ENCODE measurements at regions not wholly inside any gene's neighbourhood (a gene's known extent, or its start where the extent isn't known, plus 50 kb on each side); places are given as distances from the start of the nearest gene placed in this dataset.

DNA sequence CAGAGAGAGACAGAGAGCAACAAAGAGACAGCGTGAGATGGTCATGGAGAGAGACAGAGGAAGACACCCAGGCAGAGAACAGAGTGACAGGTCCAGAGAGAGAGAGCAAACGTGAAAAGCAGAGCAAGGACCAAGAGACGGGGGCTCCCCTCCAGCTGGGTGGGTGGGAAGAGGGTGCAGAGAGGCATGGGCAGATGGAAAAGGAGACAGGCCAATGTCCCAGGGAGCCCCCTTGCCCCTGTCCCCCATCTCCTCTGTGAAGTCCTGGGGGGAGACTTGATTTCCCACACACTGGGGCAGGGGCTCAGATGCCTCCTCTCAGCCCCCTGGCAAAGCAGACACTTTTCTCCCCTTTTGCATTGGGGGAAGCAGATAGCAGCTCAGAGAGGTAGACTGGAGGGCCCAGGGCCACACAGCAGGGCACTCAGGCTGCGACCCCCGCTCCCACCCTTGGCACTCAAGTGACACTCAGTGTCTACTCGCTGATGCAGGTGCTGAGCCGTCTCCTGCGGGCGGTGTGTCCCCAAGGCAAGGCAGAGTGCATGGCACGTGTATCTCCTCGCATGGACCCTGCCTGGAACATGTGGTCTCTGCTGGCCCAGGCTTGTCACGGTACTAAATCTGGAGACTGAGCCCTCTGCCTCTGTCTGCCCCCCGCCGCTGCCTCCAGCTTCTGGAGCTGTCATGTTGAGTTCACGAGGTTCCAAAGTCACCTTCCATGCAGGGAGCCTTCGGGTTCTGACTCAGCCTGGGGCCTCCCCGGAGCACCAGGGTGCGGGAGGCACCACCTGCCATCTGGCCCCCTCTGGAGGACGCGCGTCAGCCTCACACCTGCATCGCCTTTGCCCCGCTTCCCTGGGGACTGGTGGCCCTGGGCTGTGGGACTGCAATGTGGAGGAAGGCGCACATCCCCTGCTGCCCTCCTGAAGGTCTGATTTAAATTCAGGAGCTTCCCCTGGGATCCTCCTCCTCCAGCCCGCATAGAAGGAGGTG lies 215.9 kb upstream of the GSE1 start:
- in situ Hi-C loops (cut with HindIII; ENCODE audit: low sequenced_read_pairs) = no loop called here
- no peak overlapping the region for H3K4me3 ChIP-seq (ENCODE audit: low read depth, low read length)
- TF ChIP-seq, protein P1, sequence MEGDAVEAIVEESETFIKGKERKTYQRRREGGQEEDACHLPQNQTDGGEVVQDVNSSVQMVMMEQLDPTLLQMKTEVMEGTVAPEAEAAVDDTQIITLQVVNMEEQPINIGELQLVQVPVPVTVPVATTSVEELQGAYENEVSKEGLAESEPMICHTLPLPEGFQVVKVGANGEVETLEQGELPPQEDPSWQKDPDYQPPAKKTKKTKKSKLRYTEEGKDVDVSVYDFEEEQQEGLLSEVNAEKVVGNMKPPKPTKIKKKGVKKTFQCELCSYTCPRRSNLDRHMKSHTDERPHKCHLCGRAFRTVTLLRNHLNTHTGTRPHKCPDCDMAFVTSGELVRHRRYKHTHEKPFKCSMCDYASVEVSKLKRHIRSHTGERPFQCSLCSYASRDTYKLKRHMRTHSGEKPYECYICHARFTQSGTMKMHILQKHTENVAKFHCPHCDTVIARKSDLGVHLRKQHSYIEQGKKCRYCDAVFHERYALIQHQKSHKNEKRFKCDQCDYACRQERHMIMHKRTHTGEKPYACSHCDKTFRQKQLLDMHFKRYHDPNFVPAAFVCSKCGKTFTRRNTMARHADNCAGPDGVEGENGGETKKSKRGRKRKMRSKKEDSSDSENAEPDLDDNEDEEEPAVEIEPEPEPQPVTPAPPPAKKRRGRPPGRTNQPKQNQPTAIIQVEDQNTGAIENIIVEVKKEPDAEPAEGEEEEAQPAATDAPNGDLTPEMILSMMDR (IDR thresholded peaks at IDR 0.05; ENCODE audit: low read depth, low read length) = peak; percentile 30
- DNase-seq (ENCODE audit: low read depth, low spot score) = no peak

- TF ChIP-seq, protein P1 (IDR thresholded peaks at IDR 0.05; ENCODE audit: low read depth, low read length) = no peak
- H3K4me3 ChIP-seq (ENCODE audit: low read depth, low read length) = no peak overlapping the region
- DNase-seq (ENCODE audit: low read depth, low spot score) = no peak
- in situ Hi-C loops (cut with HindIII; ENCODE audit: low sequenced_read_pairs) = no loop called here
These were observed 215.1 kb upstream of the GSE1 start for GRCh38 chr16:85398050-85398451.

- in situ Hi-C loops (cut with HindIII; ENCODE audit: low sequenced_read_pairs) = no loop called here
- DNase-seq (ENCODE audit: low read depth, low spot score) = no peak
- H3K4me3 ChIP-seq (ENCODE audit: low read depth, low read length) = no peak overlapping the region
- TF ChIP-seq, protein P1 (IDR thresholded peaks at IDR 0.05; ENCODE audit: low read depth, low read length) = no peak
These were observed 214.2 kb upstream of the GSE1 start for GRCh38 chr16:85398688-85399582.

DNA sequence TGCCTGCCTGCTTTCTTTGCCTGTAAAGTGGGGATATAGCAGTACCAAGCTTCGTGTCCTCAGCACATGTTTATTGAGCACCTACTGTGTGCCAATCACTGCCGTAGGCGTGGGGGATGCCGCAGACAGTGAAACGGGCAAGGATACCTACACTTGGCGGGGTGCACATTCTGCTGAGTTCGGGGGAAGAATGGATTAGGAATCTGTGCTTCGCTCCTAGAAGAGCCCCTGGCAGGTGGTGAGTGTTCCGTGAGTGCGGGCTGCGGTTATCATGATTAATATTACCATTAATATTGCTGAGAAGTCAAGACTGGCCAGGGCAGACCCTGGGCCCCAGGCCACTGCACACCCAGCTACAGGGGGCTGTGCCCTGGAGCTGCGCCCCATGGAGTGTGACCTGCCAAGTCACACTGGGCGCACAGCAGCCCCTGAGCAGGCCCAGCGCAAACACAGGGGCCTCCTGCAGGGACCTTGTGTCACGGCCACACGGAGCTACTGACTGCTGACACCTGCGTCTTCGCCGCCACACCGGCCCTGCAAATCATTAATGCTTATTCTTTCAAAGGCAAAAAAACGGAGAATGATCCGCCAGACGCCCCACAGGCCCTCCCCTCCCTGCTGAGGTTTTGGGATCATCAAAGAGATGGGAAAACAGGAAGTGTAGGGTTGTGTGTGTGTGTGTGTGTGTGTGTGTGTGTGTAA lies 213.4 kb upstream of the GSE1 start:
- in situ Hi-C loops (cut with HindIII; ENCODE audit: low sequenced_read_pairs) = no loop called here
- H3K4me3 ChIP-seq (ENCODE audit: low read depth, low read length) = no peak overlapping the region
- TF ChIP-seq, protein P1 (IDR thresholded peaks at IDR 0.05; ENCODE audit: low read depth, low read length) = no peak
- DNase-seq (ENCODE audit: low read depth, low spot score) = no peak

DNA sequence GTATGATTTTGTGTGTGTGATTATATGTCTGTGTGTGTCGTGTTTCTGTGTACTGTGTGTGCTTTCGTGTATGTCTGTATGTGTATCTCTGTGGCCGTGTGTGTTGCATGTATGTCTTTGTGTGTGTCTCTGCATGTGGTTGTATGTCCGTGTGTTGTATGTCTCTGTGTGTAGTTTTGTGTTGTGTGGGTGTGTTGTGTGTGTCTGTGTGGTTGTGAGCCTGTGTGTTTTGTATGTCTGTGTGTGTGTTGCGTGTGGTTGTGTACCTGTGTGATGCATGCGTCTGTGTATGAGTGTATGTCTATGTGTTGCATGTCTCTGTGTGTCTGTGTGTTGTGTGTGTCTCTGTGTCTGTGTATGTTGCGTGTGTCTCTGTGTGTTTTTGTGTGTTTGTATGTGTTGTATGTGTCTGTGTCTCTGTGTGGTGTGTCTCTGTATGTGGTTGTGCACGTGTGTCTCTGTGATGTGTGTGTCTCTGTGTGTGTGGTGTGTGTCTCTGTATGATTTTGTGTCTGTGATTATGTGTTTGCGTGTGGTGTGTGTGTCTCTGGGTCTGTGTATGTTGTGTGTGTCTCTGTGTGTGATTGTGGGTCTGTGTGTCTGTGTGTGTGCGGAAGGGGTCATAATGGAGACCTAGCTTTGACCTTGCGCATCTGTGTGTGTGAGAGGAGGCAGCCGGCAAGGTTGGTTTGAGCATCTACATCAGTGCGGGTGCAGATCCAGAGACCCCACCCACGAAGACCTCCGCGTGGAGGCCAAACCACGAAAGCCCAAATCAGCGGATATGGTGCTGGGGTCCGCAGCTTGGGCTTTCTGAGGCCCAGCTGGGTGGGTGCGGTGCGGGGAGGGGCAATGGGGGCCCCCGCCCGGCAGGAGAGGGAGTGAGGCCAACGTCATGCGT lies 212.6 kb upstream of the GSE1 start:
- no peak for DNase-seq (ENCODE audit: low read depth, low spot score)
- in situ Hi-C loops (cut with HindIII; ENCODE audit: low sequenced_read_pairs) = no loop called here
- no peak overlapping the region for H3K4me3 ChIP-seq (ENCODE audit: low read depth, low read length)
- TF ChIP-seq, protein P1 (IDR thresholded peaks at IDR 0.05; ENCODE audit: low read depth, low read length) = no peak

Measured in astrocyte of the spinal cord (primary cell).